ENCODE measurements at regions not wholly inside any gene's neighbourhood (a gene's known extent, or its start where the extent isn't known, plus 50 kb on each side); places are given as distances from the start of the nearest gene placed in this dataset.

DNA sequence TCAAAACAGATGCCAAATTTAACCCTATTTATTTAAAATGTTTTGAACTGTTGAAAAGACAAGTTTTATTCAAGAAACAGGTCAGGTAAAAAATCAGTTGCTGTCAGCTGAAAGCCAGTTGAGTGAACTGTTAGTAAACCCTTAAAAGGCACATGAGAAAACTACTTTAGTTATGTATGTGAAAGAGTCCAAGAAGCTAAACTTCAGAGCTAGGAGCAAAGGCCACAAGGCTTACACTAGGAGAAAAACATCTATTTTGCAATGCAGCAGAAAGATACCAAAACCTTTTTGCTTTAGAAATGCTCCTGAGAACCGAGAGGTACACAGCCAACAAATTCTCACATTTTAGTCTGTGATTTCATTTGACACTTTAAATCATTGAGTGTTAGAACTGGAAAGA is 375.2 kb downstream of the FSCB start:
- no peak for DNase-seq

DNA sequence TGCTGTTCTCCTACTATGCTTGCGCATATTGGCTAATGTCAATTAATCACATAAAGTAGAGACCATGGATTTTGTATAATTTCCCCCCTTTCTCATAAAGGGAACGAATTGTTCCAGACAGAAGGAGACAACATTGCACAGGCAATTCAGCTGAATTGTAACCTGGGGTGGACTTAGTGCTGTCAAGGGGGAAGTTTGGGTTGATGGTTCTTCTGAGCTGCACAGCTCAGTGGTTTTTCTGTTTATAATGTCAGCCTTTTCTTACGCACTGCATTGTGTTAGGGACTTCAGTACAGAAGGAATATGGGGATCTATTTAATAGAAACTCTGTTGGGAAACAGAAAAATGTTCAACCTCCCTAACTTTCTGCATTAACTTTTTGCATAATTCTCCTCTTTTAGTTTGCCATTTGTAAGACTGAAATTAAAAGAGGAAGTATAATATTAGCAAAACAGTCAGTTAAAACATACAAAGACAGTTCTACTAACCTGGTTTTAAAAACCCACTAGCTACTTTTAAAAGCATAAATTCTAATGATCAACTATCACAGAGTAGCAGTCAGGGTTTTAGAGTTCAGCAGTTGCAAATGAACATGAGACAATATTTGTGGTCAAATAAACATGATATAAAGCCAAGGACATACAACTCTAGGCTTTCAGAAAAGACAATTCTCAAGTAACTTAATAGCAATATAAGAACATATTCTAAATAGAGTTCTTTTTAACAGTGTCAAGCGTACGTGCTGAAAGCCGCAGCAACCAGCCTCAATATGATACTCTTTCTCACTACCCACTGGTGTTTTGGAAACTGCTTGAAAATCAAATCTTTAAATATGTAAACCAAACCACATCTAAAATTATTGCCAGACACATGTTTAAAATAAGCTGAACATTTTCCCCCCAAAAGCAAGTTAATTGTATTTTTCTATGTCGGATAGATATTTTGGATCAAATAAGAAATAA is 393.0 kb downstream of the FSCB start:
- no peak for DNase-seq

- no peak for DNase-seq
Observed at GRCh38 chr14:44112774-44113460, 394.2 kb downstream of the FSCB start.

DNA sequence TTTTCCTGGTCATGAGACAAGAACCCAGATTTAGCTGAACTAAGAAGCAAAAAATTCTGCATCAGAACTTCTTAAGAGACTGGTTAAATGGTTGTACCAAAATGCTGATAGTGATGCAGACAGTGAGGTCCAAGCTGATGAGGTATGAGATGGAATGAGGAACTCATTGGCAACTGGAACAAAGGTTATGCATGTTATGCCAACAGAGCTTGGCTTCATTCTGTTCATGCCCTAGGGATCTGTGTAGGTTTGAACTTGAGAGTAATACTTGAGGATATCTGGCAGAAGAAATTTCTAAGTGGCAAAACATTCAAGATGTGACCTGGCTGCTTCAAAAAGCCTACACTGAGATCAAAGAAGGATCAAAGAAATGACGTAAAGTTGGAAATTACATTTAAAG is 398.0 kb downstream of the FSCB start:
- no peak for DNase-seq

DNA sequence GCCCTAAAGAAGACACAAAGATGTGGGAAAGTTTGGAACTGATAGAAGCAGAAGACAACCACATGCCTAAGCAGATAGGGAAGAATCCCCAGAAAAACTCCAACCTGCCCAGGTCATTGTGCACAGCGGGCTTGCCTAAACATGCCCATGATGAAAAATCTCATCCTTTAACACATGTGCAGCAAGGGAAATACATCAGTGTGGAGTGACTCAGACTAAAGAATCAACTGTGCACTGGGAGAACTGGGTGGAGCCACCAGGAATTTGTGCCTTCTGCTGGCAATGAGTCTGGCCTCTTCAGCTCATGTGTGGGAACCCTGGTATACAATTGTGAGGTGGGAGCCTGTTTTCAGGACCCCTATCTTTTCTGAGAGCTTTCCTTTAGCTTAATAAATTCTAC is 398.5 kb downstream of the FSCB start:
- DNase-seq: no peak

- DNase-seq: no peak
Observed at GRCh38 chr14:44107156-44107555, 399.9 kb downstream of the FSCB start.

DNA sequence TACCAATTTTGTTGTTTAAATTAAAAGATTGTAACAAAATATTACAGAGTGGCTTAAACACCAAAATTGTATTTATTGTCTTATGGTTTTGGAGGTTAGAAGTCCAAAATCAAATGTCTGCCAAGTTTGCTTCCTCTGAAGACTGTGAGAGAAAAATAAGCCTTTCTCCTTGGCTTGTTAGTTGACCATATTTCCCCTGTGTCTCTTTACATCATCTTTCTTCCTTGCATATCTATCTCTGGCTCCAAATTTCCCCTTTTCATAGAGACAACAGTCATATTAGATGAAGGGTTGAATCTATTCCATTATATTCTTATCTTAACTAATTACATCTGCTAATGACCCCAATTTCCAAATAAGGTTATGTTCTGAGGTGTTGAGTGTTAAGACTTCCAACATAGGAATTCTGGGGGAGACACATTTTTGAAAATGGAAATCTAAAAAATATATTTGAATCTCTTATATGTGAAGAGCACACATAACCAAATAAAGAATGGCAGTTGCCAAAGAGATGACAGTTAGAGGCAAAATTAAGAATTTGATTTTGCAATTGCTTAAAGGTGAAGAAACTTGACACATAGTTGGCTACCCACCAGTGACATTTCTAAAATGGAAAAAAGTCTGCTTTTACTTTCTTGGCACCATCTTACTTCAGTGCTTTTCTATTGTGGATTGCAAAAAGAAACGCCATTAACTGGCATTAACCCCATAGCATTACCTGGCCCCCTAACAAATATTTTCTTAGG is 407.2 kb downstream of the FSCB start:
- no peak for DNase-seq

DNA sequence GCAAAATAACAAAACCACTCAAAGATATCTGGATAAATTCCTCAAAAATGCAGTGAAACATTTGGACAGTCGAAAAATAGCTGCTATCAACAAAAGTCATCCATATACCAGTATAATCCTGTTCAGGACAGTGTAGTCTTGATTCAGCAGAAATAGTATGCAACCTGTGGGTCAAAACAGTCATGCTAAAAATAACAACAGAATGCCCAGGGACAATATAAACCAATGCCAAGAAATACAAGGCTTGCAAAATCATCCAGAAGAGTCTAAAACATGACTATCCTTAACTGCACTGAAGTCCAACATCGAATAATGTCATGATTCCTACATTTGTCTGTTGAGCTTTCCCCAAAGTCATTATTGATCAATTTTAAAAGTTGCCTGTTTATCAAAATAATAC is 425.9 kb downstream of the FSCB start:
- DNase-seq: no peak

DNA sequence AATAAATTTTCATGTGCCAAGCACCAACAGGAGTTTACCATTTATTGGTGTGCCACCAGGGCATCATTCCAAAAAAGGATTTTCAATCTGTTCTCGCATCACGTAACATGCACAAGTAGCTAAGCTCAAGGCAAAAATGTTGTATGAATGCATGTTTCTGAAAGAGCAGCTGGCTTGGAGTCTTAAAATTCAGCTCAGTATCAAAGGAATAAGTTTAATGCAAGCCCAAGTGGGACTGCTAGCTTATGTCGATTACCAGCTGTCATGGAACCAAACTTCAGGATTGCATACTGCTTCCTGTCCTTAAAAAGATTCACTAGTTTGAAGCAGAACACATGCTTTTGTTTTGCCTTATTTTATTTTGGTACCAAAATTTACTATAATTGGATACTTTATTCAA is 437.0 kb downstream of the FSCB start:
- no peak for DNase-seq

DNA sequence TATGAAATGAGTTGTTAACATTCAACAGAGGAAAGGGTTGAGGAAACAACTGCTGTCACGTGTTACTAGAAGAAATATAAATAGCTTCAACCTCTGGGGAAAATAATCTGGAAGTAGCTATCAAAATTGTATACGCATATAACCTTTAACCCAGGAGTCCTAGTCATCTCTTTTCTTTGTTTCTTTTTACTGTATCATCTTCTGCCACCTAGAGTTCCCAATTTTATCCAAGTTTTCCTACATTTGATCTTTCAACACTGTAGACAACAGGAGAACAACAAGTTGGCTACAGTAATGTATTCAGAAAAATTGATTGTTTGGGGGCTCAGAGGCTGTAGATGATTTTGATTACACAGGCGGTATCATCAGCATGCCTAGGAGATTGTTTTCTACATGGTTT is 453.7 kb downstream of the FSCB start:
- DNase-seq: no peak

DNA sequence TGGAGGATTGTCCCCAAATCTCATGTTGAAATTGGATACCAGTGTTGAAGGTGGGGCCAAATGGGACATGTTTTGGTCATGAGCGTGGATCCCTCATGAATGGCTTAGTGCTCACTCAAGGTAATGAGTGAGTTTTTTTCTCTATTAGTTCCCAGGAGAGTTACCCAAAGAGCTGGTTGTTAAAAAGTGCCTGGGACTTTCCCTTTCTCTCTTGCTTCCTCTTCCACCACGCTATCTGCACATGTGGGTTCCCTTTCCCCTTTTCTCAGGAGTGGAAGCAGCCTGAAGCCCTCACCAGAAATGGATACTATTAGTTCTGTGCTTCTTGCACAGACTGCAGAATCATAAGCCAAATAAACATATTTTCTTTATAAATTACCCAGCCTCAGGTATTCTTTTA is 465.4 kb downstream of the FSCB start:
- DNase-seq: no peak

DNA sequence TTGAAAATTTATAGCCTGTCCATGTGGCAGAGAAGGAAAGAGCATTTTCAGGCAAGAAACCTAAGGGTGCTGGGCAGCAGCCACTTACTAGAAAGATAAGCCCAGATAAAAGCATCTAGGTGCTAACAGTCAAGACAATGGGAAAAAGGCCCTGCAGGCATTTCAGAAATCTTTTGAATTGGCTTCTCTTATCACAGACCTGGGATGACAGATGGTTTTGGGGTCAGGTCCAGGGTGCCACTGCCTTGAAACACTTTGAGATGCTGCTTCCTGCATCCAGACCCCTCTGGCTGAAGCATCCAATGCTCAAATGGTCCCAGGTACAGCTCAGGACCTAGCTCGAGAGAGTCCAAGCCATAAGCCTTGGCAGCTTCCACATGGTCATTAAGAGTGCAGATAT is 466.5 kb downstream of the FSCB start:
- DNase-seq: no peak

DNA sequence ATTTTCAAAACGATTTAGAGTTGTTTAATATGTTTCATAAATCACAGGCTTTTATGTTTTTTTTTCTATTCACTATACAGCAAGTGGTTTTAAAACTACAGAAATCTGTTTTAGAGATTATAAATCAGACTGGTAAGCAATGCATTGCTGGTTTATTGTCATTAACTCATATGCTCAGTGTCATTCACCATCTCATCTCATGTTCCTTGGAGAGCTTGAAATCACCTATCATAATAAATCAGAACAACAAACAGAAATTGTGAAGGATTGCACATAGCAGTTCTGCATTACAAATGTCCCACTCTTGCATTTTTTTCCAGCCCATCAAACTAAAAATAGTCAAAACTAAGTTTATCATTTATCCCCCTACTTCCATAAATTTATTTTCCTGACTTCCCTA is 470.8 kb downstream of the FSCB start:
- DNase-seq: no peak

DNA sequence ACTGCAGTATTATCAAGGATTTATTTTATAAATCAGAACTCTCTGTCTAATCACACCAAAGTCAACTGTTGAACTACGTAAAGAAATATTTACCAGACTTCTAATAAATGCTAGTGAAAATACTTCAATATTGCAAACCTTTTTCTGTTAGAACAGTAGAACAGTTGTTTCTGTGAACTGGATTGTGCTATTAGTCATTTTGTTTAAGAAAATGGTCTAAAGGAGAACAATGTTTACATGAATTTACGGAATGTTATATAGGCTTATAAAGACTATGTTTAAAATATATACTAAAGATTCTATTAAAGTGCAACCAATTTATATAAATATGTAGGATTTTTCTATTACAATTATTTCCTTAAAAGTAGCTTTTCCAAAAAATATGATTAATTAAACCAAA is 471.4 kb downstream of the FSCB start:
- no peak for DNase-seq

DNA sequence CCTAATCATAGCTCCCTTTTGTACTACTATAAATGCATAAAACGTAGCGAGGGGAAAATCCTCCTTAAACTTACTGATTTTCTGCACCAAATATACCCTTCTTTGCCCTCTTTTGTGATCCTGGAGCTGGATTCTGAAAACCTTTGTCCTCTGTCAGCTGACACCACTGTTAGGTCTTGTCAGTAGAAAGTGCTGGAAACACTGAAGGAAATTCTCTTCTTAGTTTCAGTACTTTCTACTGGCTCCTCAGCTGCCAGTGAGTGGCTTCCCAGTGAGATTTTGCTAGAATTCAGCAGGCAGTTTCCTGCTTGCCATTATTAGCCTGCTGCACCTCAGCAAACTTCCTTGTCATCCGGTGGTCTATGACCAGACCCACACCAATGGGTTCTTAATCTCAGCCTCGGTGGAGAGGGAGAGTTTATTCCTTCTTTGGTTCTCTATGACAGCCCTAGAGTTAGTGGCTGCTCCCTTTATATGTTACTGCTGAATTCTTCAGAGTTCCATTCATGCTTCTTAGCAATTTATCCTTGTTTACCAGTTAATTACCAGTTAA is 476.2 kb downstream of the FSCB start:
- DNase-seq: no peak

- DNase-seq: no peak
Observed at GRCh38 chr14:44029933-44030332, 477.1 kb downstream of the FSCB start.

- no peak for DNase-seq
Observed at GRCh38 chr14:44027397-44027796, 479.7 kb downstream of the FSCB start.

DNA sequence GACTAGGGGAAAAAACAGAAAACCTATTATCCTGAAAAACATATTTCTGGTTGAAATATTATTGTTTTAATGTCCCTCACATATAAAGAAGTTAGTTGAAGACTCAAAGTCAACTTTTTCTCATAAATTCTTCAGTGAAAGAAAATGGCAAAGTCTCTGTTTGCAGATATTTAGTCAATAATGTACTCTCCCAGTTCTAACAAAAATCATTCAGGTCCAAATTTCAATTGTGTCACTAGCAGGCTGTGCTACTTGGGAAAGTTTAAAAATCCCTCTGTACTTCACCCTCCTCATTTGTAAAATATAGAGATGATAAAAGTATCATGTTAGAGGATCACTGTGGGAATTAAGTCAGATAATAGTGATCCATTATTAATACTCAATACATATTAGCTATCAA is 496.5 kb downstream of the FSCB start:
- DNase-seq: no peak

DNA sequence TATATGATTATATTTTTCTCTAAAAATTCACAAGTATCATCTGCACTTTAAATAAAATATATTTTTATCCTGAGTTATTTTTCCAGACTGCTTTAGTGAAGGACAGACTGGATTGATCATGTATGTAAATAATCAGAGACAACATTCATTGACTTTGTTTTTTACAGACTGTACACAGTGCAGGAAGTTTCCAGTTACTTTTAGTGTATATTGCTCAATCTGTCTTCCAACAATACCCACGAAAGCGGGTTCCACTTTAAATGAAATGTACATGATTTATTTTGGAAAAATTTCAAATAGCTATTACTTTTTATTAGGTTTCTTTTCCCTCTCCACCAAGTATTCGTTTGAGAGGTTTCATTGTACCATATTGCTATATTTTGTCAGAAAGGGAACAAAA is 497.0 kb downstream of the FSCB start:
- DNase-seq: no peak

- no peak for DNase-seq
Observed at GRCh38 chr14:44009642-44010041, 497.4 kb downstream of the FSCB start.

- no peak for DNase-seq
Observed at GRCh38 chr14:43988989-43989388, 518.1 kb downstream of the FSCB start.

- DNase-seq: no peak
Observed at GRCh38 chr14:43983721-43984120, 523.4 kb downstream of the FSCB start.

- no peak for DNase-seq
Observed at GRCh38 chr14:43981135-43981768, 525.8 kb downstream of the FSCB start.

All from stimulated activated CD4-positive, alpha-beta T cell treated with anti-CD3 and anti-CD28 coated beads, Interleukin-4, amount 100 ng/mL, for 1 hour (primary cell).